ENCODE measurements at regions not wholly inside any gene's neighbourhood (a gene's known extent, or its start where the extent isn't known, plus 50 kb on each side); places are given as distances from the start of the nearest gene placed in this dataset.

GRCh38 chr15:92565351-92566125 lies 90.0 kb downstream of the FAM174B start:
- DNase-seq: no peak

GRCh38 chr15:92561754-92562153 lies 93.8 kb downstream of the FAM174B start:
- DNase-seq: no peak

- no peak for DNase-seq
These were observed 102.3 kb downstream of the FAM174B start for GRCh38 chr15:92553317-92553716.

DNA sequence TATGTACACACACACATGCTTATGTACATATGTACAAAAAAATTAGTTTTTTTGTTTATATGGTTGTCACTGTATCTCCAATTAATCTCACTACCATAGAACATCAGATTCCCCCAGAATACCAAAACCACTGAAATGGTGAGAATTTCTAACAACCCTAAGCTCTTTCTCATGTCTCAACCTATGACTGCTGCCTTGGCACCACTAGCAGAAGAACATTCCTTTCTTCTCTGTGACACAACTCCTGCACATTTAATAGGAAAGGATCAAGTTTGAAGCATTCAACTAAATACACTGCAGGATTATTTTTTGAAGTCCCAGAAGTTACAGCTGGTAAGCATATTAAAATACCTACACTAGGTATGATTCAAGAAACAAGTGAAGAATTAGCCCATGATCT lies 109.6 kb downstream of the FAM174B start:
- no peak for DNase-seq

DNA sequence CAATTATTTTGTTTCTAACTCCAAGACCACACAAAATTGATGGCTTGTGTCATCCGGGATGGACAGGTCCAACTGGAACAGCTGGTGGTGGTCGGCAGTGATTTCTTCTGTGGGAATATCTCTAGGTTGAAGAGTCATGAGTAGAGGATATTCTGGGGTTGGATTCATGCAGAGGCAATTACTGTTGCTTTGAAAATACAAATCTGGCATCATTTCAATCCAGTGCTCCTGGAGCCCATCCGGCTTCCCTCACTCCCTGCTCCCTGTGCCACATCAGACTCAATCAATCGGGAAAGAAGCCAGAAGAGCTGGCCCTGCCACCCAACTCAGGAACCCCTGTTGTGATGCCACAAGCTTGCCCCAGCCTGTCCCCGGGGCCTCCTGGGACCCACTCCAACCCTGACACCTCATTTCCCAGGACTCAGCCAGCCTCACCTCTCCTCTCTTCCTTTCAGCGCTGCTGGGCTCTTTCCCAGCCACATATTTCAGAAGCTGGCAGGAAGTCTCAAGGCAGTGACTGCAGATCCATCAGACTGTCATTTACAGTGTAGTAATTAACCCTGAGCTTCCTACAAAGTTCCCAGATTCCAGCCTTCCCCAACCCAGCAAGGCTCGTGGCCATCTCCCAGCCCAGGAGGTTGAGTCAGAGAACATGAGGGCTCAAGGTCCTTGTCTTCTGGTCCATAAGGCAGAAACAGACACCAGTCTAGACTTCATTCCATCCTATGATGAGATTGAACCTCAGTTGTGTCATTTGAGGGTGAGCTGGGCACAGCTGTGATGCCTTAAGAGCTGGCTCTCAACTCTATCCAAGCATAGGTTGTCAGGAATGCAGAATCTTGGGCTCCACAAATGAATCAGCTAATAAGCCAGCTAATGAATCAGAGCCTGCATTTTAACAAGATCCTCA lies 114.0 kb downstream of the FAM174B start:
- DNase-seq: peak; percentile 31

DNA sequence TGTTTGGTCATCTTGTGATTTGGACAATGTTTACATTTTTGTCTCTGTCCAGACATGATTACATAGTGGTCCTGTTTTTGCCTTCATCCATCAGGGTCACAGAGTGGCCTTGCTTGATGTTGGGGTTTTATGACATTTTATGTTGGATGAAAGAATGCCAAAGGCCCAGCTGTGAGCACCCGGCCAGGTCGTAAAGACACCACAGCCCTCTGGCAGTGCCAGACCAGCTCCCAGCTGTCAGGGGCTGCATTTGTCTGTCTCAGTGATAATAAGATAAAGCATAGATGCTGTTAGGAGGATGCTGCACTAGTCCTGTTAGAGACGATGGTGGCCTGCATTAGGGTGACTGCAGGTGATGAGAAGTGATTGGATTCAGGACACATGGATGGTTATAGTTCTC lies 117.5 kb downstream of the FAM174B start:
- no peak for DNase-seq

DNA sequence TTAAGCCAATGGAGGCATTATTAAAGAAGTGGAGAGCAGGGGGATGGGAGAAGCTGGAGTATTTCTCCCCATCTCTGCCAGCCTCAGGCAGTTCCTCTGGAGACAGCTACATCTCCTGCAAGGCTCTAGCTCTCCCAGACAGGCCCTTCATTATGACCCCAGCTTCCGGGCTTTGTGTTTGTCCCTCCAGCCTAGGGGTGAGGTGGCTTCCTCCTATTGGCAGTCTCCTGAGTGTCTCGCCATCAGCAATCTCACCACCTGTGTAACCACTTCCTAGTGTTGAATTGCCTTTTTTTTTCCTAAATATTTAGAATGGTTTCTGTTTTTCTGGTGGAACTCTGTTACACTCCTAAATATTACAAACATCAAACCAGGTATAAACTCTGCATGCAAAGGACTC lies 122.3 kb downstream of the FAM174B start:
- no peak for DNase-seq

- DNase-seq: no peak
These were observed 124.2 kb downstream of the FAM174B start for GRCh38 chr15:92531406-92531805.

DNA sequence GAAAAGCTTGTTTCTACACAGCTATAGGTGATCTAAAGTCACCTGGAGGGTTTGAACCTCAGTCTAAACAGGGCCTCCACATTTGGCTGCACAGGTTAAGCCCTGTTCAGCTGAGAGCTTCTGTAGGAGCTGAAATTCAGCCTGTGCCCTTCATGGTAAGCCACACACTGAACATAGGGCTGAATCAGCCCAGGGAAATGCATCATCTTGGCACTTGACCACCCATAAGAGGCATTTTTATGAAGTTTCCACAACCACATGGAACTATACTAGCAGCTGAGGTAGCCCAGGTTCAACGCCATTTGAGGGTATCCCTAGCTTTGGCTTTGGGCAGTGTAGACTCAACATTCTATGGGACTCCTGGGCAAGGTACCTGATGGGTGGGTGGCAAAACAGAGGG lies 126.8 kb downstream of the FAM174B start:
- DNase-seq: no peak

DNA sequence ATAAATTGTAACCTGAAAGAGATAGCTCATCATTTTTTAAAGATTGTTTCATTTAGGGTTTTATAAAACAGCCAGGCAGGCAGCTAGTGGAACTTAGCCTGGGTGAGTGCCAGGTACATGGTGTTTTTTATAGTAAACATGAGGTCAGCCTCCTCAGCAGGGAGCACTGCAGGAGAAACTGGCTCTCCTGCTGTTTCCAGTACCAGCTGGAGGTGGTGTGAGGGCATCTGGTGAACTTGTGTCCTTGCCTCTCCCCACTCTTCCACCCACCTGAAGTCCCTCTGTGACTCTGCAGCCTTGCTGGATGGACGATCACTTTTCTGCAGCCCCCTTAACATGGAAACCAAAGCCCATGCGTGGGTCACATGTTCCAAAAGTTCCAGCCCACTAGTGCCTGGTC lies 128.4 kb downstream of the FAM174B start:
- peak; percentile 1 for DNase-seq

DNA sequence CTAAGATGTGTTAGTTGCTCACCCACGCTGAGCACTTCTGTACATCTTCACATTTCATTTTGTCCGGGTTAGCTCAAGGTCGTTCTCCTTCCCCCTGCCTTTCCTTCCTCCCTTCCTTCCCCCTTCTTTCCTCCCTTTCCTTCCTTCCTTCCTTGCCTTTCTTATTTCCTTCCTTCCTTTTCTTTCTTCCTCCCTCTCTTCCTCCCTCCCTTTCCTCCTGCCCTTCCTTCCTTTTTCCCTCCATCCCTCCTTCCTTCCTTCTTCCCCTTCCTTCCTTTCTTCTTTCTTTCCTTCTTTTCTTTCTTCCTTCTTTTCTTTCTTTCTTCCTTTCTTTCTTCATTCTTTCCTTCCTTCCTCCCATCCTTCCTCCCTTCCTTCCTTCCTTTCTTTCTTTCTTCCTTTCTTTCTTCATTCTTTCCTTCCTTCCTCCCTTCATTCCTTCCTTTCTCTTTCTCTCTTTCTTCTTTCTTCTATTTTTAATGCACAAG lies 129.8 kb downstream of the FAM174B start:
- no peak for DNase-seq

GRCh38 chr15:92524874-92525565 lies 130.6 kb downstream of the FAM174B start:
- DNase-seq: no peak

DNA sequence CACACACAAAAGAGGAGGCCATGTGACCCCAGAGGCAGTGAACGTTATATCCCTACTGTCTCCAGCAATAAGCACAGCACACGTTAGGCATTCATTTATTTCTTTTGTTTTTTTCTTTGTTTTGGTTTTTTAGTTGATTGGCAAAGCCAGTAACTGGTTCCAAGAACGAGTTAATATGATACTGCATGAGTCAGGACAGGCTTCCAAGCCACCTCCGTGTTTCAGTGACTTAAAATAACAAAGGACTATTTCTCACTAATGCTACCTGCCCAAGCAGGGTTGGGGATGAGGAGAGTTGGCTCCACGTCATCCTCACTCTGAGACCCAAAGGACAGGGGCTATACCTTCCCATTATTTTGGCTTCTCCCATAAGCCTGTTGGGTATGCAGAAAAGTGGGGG lies 130.5 kb downstream of the ST8SIA2 start:
- DNase-seq: no peak

DNA sequence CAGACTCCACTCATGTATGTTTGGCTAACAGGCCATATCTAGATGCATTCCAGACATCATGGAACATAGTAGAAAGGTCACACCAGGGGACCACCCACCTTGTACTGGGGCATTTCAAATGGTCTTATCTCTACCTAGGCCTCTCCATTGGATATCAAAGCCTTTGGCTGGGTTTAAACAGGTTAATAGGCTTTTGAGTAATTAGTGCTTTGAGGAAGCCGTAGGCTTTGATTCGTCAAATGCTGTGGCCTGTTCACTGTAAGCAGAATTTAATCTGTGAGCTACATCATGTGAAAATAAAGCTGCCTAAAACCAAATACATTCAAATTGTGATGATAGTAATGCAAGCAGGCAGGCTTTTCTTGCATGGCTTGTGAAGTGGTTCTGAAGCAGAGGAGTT lies 129.5 kb downstream of the ST8SIA2 start:
- DNase-seq: no peak

DNA sequence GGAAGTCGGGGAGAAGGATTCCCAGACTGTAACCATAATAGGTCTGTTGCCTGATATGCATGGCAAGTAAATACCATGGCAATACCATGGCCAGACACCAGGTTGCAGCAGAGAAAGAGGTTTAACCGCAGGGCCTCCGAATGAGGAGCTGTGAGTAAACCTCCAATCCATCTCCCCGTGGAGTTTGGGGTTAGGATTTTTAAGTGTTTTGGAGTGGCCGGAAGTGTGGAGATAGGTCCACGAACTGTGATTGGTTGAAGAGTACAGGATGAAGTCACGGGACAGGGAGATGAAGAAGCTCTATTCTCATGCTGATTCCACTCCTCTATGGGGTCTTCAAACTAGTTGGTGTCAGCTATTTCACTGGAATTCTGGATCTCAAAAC lies 127.9 kb downstream of the ST8SIA2 start:
- DNase-seq: peak; percentile 44

- DNase-seq: no peak
These were observed 127.4 kb downstream of the ST8SIA2 start for GRCh38 chr15:92520914-92521623.

GRCh38 chr15:92519709-92520108 lies 126.0 kb downstream of the ST8SIA2 start:
- no peak for DNase-seq

Data from NCI-H1694 treated with DMSO at 0.1 percent for 48 hours (cell line).